ENCODE measurements at regions not wholly inside any gene's neighbourhood (a gene's known extent, or its start where the extent isn't known, plus 50 kb on each side); places are given as distances from the start of the nearest gene placed in this dataset.

DNA sequence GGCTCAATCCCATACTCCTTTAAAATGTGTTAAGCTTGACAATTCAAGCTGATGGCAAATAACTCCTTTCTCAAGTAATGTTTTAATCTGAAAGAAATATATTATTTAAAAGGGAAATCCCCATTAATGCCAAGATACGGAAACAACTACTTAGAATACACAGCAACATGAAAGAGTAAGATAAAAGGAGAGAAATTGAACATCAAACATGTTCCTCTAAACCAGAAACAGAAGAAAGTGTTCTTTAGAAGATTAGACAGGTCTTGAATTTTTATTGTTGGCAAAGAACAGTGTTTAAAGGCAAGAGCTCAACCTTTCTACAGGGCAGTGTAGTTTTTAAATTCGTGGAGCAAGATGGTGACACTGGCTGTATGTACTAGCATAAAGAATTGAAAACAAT, 105.8 kb upstream of the NRIP1 start:
- no peak for TF ChIP-seq POLR2A (IDR thresholded peaks at IDR 0.05)
- TF ChIP-seq, protein P1, sequence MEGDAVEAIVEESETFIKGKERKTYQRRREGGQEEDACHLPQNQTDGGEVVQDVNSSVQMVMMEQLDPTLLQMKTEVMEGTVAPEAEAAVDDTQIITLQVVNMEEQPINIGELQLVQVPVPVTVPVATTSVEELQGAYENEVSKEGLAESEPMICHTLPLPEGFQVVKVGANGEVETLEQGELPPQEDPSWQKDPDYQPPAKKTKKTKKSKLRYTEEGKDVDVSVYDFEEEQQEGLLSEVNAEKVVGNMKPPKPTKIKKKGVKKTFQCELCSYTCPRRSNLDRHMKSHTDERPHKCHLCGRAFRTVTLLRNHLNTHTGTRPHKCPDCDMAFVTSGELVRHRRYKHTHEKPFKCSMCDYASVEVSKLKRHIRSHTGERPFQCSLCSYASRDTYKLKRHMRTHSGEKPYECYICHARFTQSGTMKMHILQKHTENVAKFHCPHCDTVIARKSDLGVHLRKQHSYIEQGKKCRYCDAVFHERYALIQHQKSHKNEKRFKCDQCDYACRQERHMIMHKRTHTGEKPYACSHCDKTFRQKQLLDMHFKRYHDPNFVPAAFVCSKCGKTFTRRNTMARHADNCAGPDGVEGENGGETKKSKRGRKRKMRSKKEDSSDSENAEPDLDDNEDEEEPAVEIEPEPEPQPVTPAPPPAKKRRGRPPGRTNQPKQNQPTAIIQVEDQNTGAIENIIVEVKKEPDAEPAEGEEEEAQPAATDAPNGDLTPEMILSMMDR (IDR thresholded peaks at IDR 0.05), result no peak

Data from prostate gland (tissue), 2 donors.